Skeletal muscle cell (primary cell): ENCODE measurements at regions not wholly inside any gene's neighbourhood (a gene's known extent, or its start where the extent isn't known, plus 50 kb on each side); places are given as distances from the start of the nearest gene placed in this dataset.

Source experiments
- DNase-seq: peaks from one replicate; pipeline ENCODE4 v3.0.0-alpha.2; 2010; ENCODE audit warnings: low read depth
- H3K4me3 ChIP-seq: 2 replicates; pipeline ENCODE4 v1.5.1; 2011; ENCODE audit warnings: low read depth, mild to moderate bottlenecking, control low read depth, low read length, moderate library complexity

DNA sequence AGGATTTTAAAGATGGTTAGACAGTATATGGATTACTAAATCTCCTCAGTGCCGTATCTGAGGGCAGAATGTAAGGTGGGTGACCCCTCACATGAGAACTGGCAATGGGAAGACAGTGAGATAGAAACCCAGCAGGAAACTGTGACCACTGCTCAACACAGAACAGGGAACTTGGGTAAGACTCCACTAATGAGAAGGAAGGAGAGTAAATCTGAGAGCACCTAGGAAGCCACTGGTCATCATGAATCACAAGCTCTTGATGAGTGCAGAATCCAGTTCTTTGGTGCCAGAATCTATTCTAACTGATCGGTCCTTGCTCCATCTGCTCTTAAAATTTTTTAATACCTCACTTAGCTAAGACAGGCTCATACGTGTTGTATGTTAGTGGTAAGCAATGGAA lies 261.8 kb downstream of the KLF12 start:
- no peak for DNase-seq
- H3K4me3 ChIP-seq, result no peak overlapping the region

DNA sequence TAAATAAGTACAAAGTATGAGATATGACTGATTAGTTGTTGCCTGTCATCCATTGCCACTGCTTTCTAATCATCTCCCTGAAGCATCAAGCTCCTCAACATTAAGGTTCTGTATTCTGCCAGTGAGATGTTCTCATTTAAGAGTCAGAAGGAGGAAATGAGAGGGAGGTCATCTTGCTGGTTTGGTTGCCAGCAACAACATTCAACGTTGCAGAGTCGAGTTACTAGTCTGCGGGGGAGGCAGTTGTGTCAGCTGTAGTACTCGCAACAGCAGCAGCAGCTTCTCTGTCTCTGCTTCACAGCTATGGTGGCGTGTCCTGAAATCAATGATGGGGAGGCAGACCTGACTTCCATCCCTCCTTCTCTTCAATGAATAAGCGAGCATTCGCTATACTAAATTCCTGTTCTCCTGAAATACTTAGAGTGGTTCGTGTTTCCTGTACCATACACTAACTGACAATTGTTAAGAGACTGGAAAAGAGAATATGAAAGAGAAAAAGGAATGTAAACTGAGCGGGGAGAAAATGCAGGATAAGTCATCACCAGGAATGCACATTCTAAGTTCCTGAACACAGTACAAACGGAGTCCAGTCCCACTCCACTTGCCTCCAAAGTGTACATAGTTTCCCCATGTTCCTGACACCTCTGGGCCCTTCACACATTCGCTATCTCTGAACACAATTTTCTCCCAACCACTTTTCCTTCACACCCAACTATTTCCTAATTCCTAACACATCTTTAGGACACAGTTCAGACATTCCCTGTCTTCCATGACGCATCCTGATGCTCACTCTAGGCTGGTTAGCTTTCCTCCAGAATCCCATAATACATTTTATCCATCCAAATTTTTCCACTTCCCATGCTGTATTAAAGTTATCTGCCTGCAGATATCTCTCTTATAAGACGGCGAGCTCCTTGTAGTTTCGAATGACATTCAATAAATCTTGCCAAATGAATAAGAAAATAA lies 263.0 kb downstream of the KLF12 start:
- H3K4me3 ChIP-seq, result peak overlapping the region; percentile 3
- DNase-seq, result peak; percentile 91

DNA sequence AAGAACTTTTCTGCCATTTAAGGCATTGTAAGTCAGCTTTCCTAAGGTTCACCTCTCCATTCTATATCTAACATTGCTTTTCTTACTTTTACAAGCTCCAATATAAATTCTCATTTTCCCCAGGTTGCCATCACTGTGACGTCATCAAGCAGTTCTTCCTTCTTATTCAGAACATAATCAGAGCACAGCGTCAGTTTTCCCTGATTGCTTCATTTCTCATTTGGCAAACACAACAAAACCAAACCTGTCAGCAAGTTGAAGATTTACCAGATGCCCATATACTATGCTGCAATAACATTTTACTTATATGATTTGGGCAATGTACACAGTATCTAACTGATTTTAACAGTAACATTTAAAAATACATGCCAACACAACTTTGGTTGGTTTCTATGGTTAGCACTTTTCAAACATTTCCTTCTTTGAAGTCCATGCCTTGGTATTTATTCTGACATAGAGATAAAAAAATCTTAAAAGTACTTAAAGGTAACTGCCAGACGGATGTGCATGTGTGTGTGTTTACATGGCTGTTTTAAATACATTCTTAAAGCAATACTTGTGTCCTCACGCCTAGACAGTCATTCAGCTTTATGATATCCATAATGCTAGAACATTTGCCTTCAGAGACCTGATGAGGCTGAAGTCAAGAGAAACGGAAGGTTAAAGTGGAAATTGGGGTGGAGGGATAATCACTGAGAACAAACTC lies 264.0 kb downstream of the KLF12 start:
- no peak overlapping the region for H3K4me3 ChIP-seq
- peak; percentile 85 for DNase-seq

DNA sequence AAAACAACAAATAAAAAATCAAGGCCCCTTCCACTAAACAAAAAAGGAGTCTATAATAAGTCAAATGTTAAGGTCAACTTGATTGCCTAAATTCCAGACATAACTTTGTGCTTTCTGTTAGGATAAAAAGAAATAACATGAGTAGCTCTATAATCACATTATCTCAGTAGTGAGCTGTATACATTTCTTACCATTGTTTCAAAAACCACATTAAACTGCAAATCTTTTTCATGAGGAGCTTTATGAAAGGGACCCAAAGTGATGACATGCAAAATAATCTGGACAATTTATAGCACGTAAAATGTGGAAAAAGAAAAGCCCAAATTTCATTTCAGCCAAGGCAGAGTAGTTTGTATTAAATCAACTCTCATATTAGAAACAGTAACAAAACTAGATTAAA lies 269.2 kb downstream of the KLF12 start:
- DNase-seq, result no peak
- no peak overlapping the region for H3K4me3 ChIP-seq

DNA sequence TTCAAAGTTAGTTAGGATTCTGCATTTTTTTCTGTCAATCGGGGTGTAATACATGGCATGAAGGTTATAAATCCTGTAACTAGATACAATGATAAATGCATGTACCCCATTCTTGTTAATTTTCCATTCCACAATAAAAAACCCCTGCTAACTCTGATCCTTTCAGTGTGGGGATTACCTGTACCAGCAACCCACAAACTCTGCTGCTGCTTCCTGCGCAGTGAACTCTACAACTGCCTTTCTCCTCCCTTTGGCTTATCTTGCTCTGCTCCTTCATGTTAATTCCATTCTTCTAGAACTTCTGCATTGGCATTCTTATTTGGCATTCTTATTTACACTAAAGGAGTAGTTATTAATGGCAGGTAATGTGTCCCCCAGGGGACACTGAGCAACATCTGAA lies 273.1 kb downstream of the KLF12 start:
- DNase-seq, result no peak
- no peak overlapping the region for H3K4me3 ChIP-seq

DNA sequence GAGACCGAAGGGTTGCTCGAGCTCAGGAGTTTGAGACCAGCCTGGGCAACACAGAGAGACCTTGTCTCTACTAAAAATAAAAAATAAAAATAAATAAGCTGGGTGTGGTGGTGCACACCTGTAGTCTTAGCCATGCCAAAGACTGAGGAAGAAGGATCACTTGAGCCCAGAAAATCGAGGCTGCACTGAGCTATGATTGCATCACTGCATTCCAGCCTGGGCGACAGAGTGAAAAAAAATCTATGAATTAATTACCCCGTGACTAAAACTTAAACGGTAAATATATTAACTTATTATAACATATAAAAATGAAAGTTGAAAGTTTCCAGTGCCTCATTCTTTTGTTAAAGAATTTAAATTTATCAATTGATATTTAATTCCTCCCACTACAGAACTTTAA lies 273.7 kb downstream of the KLF12 start:
- DNase-seq, result no peak
- no peak overlapping the region for H3K4me3 ChIP-seq

DNA sequence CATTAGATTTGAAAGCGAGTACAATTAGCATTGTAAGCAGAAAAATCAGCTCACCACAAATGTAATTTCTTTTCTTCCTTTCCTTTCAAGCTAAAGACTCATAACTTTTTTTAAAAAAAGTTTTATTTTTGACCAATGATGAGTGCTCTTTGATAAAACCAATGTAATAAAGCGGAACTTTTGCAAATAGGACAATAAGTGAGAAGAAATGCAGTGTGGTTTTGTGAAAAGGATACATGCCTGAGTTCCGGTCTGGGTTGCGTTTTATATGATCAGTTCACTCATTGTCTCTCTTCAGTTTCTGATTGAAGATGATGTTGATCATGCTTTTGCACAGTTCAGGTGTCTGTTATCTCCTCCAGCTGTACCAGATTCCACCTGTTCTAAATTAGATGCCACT lies 274.4 kb downstream of the KLF12 start:
- no peak overlapping the region for H3K4me3 ChIP-seq
- DNase-seq, result no peak

DNA sequence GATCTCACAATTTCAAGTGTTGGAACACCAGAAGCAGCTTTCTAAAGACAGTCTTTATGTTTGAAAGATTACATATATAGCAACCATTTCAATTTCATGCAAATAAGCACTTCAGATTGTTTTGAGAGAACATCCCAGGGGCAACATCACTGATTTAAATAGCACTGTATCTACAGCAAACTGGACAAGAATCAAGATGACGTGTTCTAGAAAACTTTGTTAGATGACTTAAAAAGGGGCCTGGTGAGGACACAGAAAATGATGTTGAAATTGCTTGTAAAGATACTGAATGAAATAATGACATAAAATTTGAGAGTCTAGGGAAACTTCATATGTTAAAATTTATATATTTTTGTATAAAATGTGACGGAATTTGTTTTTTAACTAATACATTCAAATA lies 277.1 kb downstream of the KLF12 start:
- no peak overlapping the region for H3K4me3 ChIP-seq
- peak; percentile 64 for DNase-seq

DNA sequence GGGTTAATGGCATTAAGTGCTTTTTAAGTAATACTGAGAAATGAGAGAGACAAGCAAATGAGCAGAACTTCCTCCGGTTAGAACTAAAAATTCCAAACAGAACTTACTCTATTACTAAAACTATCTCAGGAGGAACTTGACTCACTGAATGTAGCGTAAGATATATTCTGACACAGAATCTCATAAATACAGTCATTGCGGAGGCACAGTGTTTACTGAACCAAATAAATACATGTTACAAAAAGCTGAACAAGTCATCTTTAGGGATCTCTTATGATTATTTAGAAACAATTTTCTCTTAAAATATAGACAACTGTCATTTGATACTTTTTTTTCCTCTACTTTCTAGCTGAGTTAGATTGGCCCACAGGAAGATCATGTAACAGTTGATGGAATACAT lies 283.1 kb downstream of the KLF12 start:
- DNase-seq, result no peak
- H3K4me3 ChIP-seq, result no peak overlapping the region

DNA sequence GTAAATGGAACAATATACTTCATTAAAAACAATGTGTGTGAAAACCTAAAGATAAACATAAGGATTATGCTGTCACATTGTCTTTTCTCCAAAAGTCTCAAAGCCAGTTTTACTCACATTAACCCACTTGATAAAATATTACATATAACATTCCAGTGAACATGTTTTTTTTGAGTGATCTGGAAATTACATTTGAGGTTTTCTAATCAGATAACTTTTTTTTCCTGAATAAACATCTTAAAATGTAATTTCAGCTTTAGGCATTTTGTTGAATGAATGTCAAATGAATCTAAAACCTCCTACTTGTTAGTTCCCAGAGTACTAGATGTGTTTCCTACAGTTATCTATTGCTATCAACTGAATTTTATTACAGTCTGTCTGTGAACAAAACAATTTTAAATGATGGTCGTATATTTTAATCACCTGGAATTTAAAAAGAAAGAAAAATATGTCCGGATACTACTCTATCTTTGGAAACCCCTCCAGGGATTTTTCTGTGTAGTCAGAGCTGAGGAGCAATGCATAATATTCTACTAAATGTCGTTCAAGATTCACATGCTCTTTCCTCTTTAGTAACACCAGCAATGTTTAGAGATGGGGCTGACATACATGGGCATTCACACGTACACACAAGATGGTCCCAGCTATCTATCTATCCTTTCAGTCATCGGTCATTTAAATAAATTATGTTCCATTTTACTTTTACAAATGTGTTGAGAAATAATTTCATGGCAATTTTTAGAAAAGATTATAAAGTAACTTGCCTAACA lies 283.9 kb downstream of the KLF12 start:
- no peak for DNase-seq
- H3K4me3 ChIP-seq, result no peak overlapping the region

DNA sequence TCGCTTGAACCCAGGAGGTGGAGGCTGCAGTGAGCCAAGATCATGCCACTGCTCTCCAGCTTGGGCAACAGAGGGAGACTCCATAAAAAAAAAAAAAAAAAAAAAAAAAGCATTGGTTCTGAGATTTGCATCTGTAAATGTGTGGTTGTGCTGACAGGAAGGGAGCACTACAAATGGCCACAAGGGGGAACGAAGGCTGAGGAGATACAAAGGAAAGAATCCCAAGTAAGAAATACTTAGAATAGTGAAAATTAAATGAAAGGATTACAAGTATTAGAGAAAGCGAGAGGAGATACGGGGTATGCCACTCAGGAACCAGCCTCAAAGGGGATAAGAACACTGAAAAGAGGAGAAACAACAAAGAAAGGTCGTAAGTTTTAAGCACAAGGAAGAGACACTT lies 284.9 kb downstream of the KLF12 start:
- H3K4me3 ChIP-seq, result no peak overlapping the region
- DNase-seq, result no peak

DNA sequence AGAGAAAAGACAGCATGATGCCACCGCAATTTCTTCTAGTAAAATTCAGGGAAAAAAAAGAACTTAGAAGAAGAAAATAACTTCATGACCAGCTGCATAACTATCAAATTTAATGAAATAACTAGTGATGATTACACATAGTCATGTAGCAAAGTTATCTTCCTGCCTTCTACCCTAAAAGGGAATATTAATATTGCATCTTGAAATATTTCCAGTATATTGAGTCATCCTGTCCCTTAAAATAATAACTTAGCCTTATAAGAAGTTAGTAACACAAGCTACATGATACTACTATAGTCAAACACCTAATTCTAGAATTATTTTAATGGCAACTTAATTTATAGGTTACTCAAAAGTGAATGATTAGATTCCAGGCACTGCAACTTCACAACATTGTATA lies 289.2 kb downstream of the KLF12 start:
- H3K4me3 ChIP-seq, result no peak overlapping the region
- no peak for DNase-seq

DNA sequence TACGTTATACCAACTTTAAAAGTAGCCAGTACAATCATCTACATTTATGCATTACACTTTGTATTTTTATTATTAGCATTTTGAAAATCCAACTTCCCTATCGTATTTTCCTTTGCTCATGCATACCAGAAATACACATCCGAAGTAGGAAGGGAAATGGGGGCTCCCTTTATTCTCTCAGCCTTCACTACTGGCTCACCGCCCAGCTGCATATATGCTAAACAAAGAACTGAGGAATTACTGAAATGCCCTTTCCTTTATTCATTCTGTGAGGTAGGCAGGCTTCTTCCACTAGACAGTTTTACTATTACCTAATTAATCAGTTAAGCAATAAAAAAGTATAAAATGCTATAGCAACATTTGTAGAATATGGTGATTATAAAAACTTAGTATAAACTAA lies 291.6 kb downstream of the KLF12 start:
- no peak for DNase-seq
- H3K4me3 ChIP-seq, result no peak overlapping the region

DNA sequence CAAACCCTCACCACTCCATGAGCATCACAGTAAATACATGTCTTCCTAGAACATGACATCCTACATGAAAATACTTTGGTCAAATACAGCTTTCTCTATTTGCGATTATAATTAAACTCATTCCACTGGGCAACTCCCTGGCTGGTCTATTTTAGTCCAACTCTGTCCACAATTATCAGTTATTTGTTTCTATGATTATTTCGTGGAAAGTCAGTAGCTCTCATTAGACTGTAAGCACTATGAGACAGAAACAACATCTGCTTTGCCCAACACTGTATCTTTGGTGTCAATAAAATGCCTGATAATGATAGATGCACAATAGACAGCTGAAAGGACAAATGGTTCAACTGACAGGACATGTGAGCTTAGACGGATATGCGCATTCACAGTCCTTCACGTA lies 292.0 kb downstream of the KLF12 start:
- no peak for DNase-seq
- no peak overlapping the region for H3K4me3 ChIP-seq

DNA sequence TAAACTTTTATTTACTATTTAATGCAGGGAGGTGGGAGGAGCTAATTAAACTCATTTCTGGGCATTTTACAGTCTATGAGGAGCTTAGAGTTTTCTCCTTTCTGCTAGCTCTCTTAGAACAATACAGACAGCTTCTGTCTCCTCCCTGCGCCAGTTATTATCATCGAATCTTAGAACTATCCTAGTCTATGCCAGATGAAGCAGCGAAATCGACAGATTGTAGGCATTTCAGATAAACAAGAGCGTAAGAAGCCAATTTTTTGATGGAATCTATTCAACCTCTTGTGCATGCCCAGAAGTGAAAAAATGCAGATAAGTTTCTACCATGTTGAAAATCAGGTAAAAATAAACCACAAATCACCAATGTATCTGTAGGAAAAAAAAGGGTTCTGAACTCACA lies 297.1 kb downstream of the KLF12 start:
- H3K4me3 ChIP-seq, result no peak overlapping the region

DNA sequence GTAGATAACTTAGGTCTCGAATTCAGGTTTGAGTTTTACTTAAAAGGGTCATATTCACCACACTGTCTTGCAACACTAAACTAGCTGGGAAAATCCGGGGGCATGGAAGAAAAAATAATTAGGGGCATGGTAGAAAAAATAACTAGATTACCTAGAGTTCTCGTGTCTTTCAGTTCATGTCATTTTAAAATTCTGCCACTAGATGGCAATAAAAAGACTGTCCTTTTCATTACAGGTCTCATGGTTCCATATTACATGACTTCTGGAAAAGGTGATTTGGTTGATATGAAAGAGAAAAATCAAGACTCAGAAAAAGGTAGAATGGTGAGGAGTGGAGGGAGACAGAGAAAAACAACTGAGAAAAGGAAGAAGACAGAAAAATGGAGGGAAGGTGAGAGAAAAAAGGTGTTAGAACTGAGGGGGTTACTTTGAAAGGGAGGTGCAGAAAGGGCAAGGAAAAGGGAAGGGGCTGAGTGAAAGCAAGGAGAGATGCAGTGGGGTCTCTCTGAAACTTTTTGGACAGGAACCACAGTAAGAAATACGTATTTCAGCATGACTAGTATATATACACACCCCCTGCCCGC lies 299.0 kb downstream of the KLF12 start:
- no peak for DNase-seq
- H3K4me3 ChIP-seq, result no peak overlapping the region

More for the DNA sequence above, 297.1 kb downstream of the KLF12 start:
- no peak for DNase-seq

DNA sequence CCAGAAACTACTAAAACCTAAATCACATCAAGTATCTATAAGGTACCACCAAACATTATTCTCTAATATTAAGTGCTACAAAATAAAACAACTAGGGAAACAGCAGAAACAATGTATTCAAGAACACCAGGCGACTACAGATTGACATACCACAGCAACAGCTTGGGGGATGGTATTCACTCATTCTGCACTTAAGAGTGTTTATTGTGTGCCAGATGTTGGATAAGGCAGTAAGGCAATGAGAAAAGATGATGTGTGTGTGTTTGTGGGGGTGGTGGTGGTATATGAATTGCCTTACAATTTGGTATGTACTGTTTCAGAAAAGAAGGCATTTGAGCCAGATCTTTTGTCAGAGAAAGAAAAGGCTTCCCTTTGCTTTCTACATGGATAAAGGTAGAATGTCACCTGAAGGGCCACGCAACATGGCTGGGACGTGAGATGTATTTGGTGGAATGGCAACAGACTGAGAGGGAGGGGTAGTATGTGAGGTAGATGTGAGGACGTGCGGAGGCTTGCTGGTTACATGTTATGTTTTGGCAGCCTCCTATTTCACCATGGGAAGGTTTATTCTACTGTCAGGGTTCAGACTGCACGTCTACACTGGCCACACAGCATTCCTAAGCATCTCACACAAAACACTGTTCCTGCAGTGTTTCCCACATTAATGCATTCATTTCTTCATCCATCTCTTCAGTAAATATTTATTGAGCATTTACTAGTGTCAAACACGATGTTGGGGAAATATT lies 300.7 kb downstream of the KLF12 start:
- H3K4me3 ChIP-seq, result no peak overlapping the region
- peak; percentile 48 for DNase-seq

DNA sequence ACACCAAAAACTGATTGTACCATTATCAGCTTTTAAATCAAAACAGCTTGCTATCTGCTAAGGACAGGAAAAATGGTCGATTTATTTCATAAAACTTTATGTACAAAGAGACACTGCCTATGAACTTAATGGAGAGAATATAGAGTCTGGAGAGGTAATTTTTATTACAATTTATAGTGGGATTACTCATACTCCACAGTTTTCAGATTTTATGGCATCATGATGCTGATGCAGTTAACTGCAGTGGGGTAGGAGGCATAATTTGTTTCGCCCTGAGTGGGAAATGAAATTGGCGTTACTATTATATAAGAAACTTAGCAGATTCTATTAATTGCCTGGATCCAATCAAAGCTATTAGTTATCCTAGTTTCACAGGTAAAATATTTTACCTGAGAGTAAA lies 301.4 kb downstream of the KLF12 start:
- no peak for DNase-seq
- H3K4me3 ChIP-seq, result no peak overlapping the region

DNA sequence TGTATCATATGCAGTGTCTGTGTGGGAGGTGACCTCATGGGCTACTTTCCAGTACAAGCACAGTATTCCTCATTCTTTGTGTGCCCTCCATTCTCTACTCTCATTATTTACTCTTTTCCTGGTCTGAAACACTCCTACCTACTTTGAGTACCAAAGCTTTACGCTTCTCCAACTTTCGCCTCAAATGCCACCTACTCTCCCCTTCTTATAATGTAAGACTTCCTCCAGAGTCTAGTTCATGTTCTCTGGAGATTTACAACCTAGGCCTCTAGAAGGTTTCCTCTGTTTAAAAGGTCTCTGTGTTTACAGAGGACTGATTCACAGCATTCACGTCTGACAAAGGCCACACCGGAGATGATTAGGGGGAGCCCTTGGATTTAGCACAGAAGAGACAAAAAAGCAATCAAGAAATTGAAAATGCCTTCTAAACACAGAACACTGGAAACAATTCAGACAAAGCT lies 302.0 kb downstream of the KLF12 start:
- no peak for DNase-seq
- H3K4me3 ChIP-seq, result no peak overlapping the region
